ENCODE measurements at regions not wholly inside any gene's neighbourhood (a gene's known extent, or its start where the extent isn't known, plus 50 kb on each side); places are given as distances from the start of the nearest gene placed in this dataset.

- TF ChIP-seq CTCF (IDR thresholded peaks at IDR 0.05; ENCODE audit: borderline replicate concordance): no peak
- Histone ChIP-seq H3K36me3 (no peaks in the 10 kb centered on the region), H3K4me3 (peak overlapping the region; percentile 74), H3K27ac (replicated peaks) (peak overlapping the region; percentile 97), H3K9me3 (replicated peaks) (no peaks in the 10 kb centered on the region), H3K27me3 (ENCODE audit: low read depth) (no peaks in the 10 kb centered on the region), H3K4me1 (peaks cover 37% of the 10 kb centered on the region)
- DNase-seq: no peak
- intact Hi-C loops (cut with micrococcal nuclease): loop anchor here (10.0 kb wide), 1 partner anchor 114 kb away; no protein-coding TSS in a partner anchor
Measured at GRCh38 chr14:34059037-34059924, 108.4 kb upstream of the EGLN3 start.

GRCh38 chr14:34058510-34058909 lies 107.6 kb upstream of the EGLN3 start:
- Histone ChIP-seq H3K4me3 (no peak overlapping the region), H3K36me3 (no peaks in the 10 kb centered on the region), H3K9me3 (replicated peaks) (no peaks in the 10 kb centered on the region), H3K4me1 (peaks cover 37% of the 10 kb centered on the region), H3K27me3 (ENCODE audit: low read depth) (no peaks in the 10 kb centered on the region), H3K27ac (replicated peaks) (no peak overlapping the region)
- DNase-seq: no peak
- intact Hi-C loops (cut with micrococcal nuclease): loop anchor here (10.0 kb wide), 1 partner anchor 114 kb away; no protein-coding TSS in a partner anchor
- no peak for TF ChIP-seq CTCF (IDR thresholded peaks at IDR 0.05; ENCODE audit: borderline replicate concordance)

GRCh38 chr14:34056046-34056445 lies 105.2 kb upstream of the EGLN3 start:
- H3K4me3 ChIP-seq: no peak overlapping the region
- H3K27me3 ChIP-seq (ENCODE audit: low read depth): no peaks in the 10 kb centered on the region
- intact Hi-C loops (cut with micrococcal nuclease): loop anchor here (10.0 kb wide), 1 partner anchor 111 kb away; no protein-coding TSS in a partner anchor
- H3K4me1 ChIP-seq: peaks cover 39% of the 10 kb centered on the region
- H3K9me3 ChIP-seq (replicated peaks): no peaks in the 10 kb centered on the region
- no peak for TF ChIP-seq CTCF (IDR thresholded peaks at IDR 0.05; ENCODE audit: borderline replicate concordance)
- no peak for DNase-seq
- no peak overlapping the region for H3K27ac ChIP-seq (replicated peaks)
- H3K36me3 ChIP-seq: no peaks in the 10 kb centered on the region

- TF ChIP-seq CTCF (IDR thresholded peaks at IDR 0.05; ENCODE audit: borderline replicate concordance): no peak
- Histone ChIP-seq H3K9me3 (replicated peaks) (no peaks in the 10 kb centered on the region), H3K36me3 (no peaks in the 10 kb centered on the region), H3K4me3 (no peak overlapping the region), H3K27ac (replicated peaks) (no peak overlapping the region), H3K27me3 (ENCODE audit: low read depth) (no peaks in the 10 kb centered on the region), H3K4me1 (peaks cover 32% of the 10 kb centered on the region)
- no peak for DNase-seq
- intact Hi-C loops (cut with micrococcal nuclease): loop anchor here (10.0 kb wide), 1 partner anchor 111 kb away; no protein-coding TSS in a partner anchor
Measured at GRCh38 chr14:34055157-34055950, 104.5 kb upstream of the EGLN3 start.

GRCh38 chr14:34053666-34054065 lies 102.8 kb upstream of the EGLN3 start:
- Histone ChIP-seq H3K27ac (replicated peaks) (peak overlapping the region; percentile 72), H3K4me3 (no peak overlapping the region), H3K27me3 (ENCODE audit: low read depth) (no peaks in the 10 kb centered on the region), H3K9me3 (replicated peaks) (no peaks in the 10 kb centered on the region), H3K4me1 (peaks cover 19% of the 10 kb centered on the region), H3K36me3 (no peaks in the 10 kb centered on the region)
- peak; percentile 53 for DNase-seq
- TF ChIP-seq CTCF (IDR thresholded peaks at IDR 0.05; ENCODE audit: borderline replicate concordance): peak; percentile 38
- intact Hi-C loops (cut with micrococcal nuclease): loop anchor here (10.0 kb wide), 1 partner anchor 109 kb away; no protein-coding TSS in a partner anchor

Data from left ventricle myocardium inferior (tissue), 1 donor.